Trophoblast cell (in vitro differentiated cells and primary cell): ENCODE measurements at regions not wholly inside any gene's neighbourhood (a gene's known extent, or its start where the extent isn't known, plus 50 kb on each side); places are given as distances from the start of the nearest gene placed in this dataset.

Experiments
- DNase-seq, 2 donors: peaks; one replicate each; pipeline ENCODE4 v3.0.0-alpha.2; 2016
- H2AFZ ChIP-seq: 2 replicates; pipeline ENCODE4 v1.6.1; 2013; ENCODE audit warnings: low read length, moderate library complexity, mild to moderate bottlenecking; ENCODE audit not compliant: insufficient read depth, poor library complexity
- H2AK5ac ChIP-seq: 2 replicates; pipeline ENCODE4 v1.6.1; 2013; ENCODE audit warnings: mild to moderate bottlenecking, low read length
- H2BK120ac ChIP-seq: 2 replicates; pipeline ENCODE4 v1.6.1; 2013; ENCODE audit warnings: low read length, mild to moderate bottlenecking, moderate library complexity; ENCODE audit not compliant: insufficient read depth, poor library complexity
- H2BK12ac ChIP-seq: 2 replicates; pipeline ENCODE4 v1.6.1; 2013; ENCODE audit warnings: mild to moderate bottlenecking, low read length, moderate library complexity
- H2BK5ac ChIP-seq: 2 replicates; pipeline ENCODE4 v1.6.1; 2013; ENCODE audit warnings: low read length, low read depth, moderate library complexity, mild to moderate bottlenecking; ENCODE audit not compliant: poor library complexity
- H3K14ac ChIP-seq: 2 replicates; pipeline ENCODE4 v1.6.1; 2013; ENCODE audit warnings: mild to moderate bottlenecking, low read length
- H3K18ac ChIP-seq: 2 replicates; pipeline ENCODE4 v1.6.1; 2013; ENCODE audit warnings: mild to moderate bottlenecking, low read length
- H3K23ac ChIP-seq: 2 replicates; pipeline ENCODE4 v1.6.1; 2013; ENCODE audit warnings: low read length
- H3K27ac ChIP-seq: 2 replicates; pipeline ENCODE4 v1.5.1; 2013; ENCODE audit warnings: low read depth, mild to moderate bottlenecking, inconsistent platforms, low read length, moderate library complexity
- H3K27me3 ChIP-seq: 2 replicates; pipeline ENCODE4 v1.6.1; 2013; ENCODE audit warnings: inconsistent platforms, mild to moderate bottlenecking, low read length, moderate library complexity; ENCODE audit not compliant: insufficient read depth
- H3K36me3 ChIP-seq, 2 experiments: 1 replicate in 1 of 2; 2 replicates in 1 of 2; pipeline ENCODE4 v1.6.1; 2013; ENCODE audit warnings: low read length in 2 of 2, mild to moderate bottlenecking in 2 of 2, moderate library complexity in 1 of 2; ENCODE audit not compliant: insufficient read depth in 2 of 2, control insufficient read depth in 1 of 2
- H3K4ac ChIP-seq: 2 replicates; pipeline ENCODE4 v1.6.1; 2013; ENCODE audit warnings: low read depth, mild to moderate bottlenecking, low read length, moderate library complexity
- H3K4me1 ChIP-seq, 2 experiments: 1 replicate in 1 of 2; 2 replicates in 1 of 2; pipeline ENCODE4 v1.6.1; 2013; ENCODE audit warnings: low read length in 2 of 2, mild to moderate bottlenecking in 2 of 2, moderate library complexity in 1 of 2; ENCODE audit not compliant: insufficient read depth in 2 of 2, control insufficient read depth in 1 of 2
- H3K4me2 ChIP-seq: 2 replicates; pipeline ENCODE4 v1.6.1; 2013; ENCODE audit warnings: inconsistent platforms, mild to moderate bottlenecking, low read length, moderate library complexity
- H3K4me3 ChIP-seq: 2 replicates; pipeline ENCODE4 v1.5.1; 2013; ENCODE audit warnings: mild to moderate bottlenecking, low read depth, low read length, inconsistent platforms
- H3K79me1 ChIP-seq: one replicate; pipeline ENCODE4 v1.6.1; 2013; ENCODE audit warnings: low read length
- H3K79me2 ChIP-seq: 2 replicates; pipeline ENCODE4 v1.6.1; 2013; ENCODE audit warnings: low read length, mild to moderate bottlenecking; ENCODE audit not compliant: control insufficient read depth, insufficient read depth, poor library complexity
- H3K9ac ChIP-seq: 2 replicates; pipeline ENCODE4 v1.6.1; 2013; ENCODE audit warnings: mild to moderate bottlenecking, low read length
- H3K9me3 ChIP-seq: 2 replicates; pipeline ENCODE4 v1.6.1; 2013; ENCODE audit warnings: low read depth, mild to moderate bottlenecking, control low read depth, inconsistent platforms, low read length; ENCODE audit not compliant: insufficient read depth
- H4K12ac ChIP-seq: 2 replicates; pipeline ENCODE4 v1.6.1; 2013; ENCODE audit warnings: low read depth, mild to moderate bottlenecking, low read length, moderate library complexity
- H4K8ac ChIP-seq: 2 replicates; pipeline ENCODE4 v1.6.1; 2013; ENCODE audit warnings: low read depth, mild to moderate bottlenecking, low read length, moderate library complexity
- H4K91ac ChIP-seq: one replicate; pipeline ENCODE4 v1.6.1; 2013; ENCODE audit warnings: low read depth, mild to moderate bottlenecking, low read length, moderate library complexity
- WGBS: extraction: QIAGEN DNeasy Blood & Tissue Kit; methylation state at CpG from one replicate; pipeline ENCODE4 v1.1.7; 2013; ENCODE audit warnings: missing lambda C conversion rate; ENCODE audit not compliant: insufficient read length, insufficient coverage; ENCODE audit errors: extremely low coverage; 5-methylcytosine and 5-hydroxymethylcytosine counted together

DNA sequence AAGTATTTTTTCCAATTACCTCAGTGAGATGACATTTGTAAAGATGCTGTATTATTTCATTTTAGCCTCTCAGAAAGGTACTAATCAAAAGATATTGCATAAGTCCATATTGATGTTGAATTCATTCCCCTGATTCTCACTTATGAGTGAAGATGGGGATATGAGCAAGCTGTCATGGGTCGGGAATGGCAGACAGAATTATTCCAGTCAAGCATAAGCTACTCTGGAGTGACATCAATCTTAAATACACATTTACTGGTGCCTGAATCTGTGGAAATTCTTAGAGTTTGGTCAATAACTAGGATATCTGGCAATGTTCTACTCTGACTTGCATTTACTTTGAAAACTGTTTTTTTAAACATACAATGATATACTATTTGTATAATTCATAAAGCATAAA lies 283.8 kb upstream of the PCDH7 start:
- Histone ChIP-seq H3K36me3 (no peaks in the 10 kb centered on the region), H3K4ac (no peak overlapping the region), H3K23ac (no peak overlapping the region), H4K91ac (no peak overlapping the region), H2AFZ (no peak overlapping the region), H2BK120ac (no peak overlapping the region), H3K4me2 (no peak overlapping the region), H2BK5ac (no peak overlapping the region), H3K4me1 (no peaks in the 10 kb centered on the region), H3K79me2 (no peaks in the 10 kb centered on the region), H2BK12ac (no peak overlapping the region), H3K18ac (no peak overlapping the region), H3K4me3 (no peak overlapping the region), H3K79me1 (no peaks in the 10 kb centered on the region), H4K12ac (no peak overlapping the region), H3K9me3 (no peaks in the 10 kb centered on the region), H3K14ac (no peak overlapping the region), H3K9ac (no peak overlapping the region), H3K27ac (no peak overlapping the region), H2AK5ac (no peak overlapping the region), H4K8ac (no peak overlapping the region), H3K27me3 (no peaks in the 10 kb centered on the region)
- DNase-seq: no peak
- WGBS: no CpG with 5 or more reads among the region's 1 CpG

DNA sequence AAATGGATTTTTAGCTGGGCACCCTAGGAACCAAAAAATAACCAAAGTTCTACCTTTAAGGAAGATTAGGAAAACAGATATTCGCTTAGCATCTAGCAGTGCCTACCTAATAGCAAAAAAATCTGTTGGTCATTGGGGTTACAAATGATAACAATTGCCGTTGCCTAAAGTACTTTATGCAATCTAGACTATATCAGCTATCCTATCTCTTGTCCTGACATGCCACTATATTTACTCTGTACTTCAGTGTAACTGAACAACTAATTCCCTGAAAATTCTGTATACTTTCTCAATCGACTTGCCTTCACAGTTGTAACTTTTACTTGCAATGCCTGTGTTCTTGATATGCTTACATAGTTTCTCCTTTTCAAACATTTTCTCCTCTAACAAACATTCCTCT lies 282.9 kb upstream of the PCDH7 start:
- no peak overlapping the region for H3K4me3 ChIP-seq
- H3K9me3 ChIP-seq: no peaks in the 10 kb centered on the region
- no CpG with 5 or more reads among the region's 3 CpGs for WGBS
- no peaks in the 10 kb centered on the region for H3K4me1 ChIP-seq
- H3K79me1 ChIP-seq: no peaks in the 10 kb centered on the region
- H3K23ac ChIP-seq: no peak overlapping the region
- no peaks in the 10 kb centered on the region for H3K27me3 ChIP-seq
- H2BK12ac ChIP-seq: no peak overlapping the region
- H3K14ac ChIP-seq: no peak overlapping the region
- no peak overlapping the region for H2BK120ac ChIP-seq
- H3K27ac ChIP-seq: no peak overlapping the region
- H3K4me2 ChIP-seq: no peak overlapping the region
- H3K79me2 ChIP-seq: no peaks in the 10 kb centered on the region
- no peak overlapping the region for H4K91ac ChIP-seq
- H2BK5ac ChIP-seq: no peak overlapping the region
- H4K8ac ChIP-seq: no peak overlapping the region
- no peak overlapping the region for H2AFZ ChIP-seq
- H3K9ac ChIP-seq: no peak overlapping the region
- no peak for DNase-seq
- H2AK5ac ChIP-seq: no peak overlapping the region
- H3K18ac ChIP-seq: no peak overlapping the region
- H3K4ac ChIP-seq: no peak overlapping the region
- no peaks in the 10 kb centered on the region for H3K36me3 ChIP-seq
- H4K12ac ChIP-seq: no peak overlapping the region

DNA sequence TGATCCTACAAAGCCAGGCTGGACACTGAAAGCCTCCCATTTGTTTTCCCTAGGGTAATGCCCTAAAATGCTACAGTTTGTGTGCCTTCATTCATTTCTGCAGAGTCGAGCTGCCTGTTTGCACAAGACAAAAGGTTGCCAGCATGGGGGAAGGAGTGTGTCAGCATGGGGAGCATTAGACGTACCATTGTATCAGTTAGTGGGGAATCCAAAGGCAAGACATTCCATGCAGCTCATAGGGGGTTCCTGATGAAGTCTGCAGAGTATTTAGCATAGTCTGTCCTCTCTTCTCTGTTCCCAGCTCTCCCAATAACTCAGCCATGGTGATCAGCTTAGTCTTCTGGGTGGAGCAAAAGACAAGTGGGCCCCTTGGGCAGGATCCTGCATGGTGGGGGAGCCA lies 276.9 kb upstream of the PCDH7 start:
- no peaks in the 10 kb centered on the region for H3K79me1 ChIP-seq
- no peaks in the 10 kb centered on the region for H3K36me3 ChIP-seq
- DNase-seq: no peak
- H3K9me3 ChIP-seq: no peaks in the 10 kb centered on the region
- H3K4me3 ChIP-seq: no peak overlapping the region
- no peaks in the 10 kb centered on the region for H3K27me3 ChIP-seq
- H3K18ac ChIP-seq: no peak overlapping the region
- no peak overlapping the region for H2AFZ ChIP-seq
- no peak overlapping the region for H2AK5ac ChIP-seq
- no peaks in the 10 kb centered on the region for H3K4me1 ChIP-seq
- no peak overlapping the region for H2BK12ac ChIP-seq
- H3K27ac ChIP-seq: no peak overlapping the region
- H4K8ac ChIP-seq: no peak overlapping the region
- H3K4ac ChIP-seq: no peak overlapping the region
- H4K91ac ChIP-seq: no peak overlapping the region
- no peaks in the 10 kb centered on the region for H3K79me2 ChIP-seq
- no peak overlapping the region for H4K12ac ChIP-seq
- no peak overlapping the region for H3K14ac ChIP-seq
- H3K23ac ChIP-seq: no peak overlapping the region
- H2BK5ac ChIP-seq: no peak overlapping the region
- H3K4me2 ChIP-seq: no peak overlapping the region
- WGBS: no CpG with 5 or more reads among the region's 2 CpGs
- no peak overlapping the region for H3K9ac ChIP-seq
- no peak overlapping the region for H2BK120ac ChIP-seq

GRCh38 chr4:30450474-30450873 lies 269.7 kb upstream of the PCDH7 start:
- H3K4me3 ChIP-seq: no peak overlapping the region
- H3K79me1 ChIP-seq: no peaks in the 10 kb centered on the region
- no peak overlapping the region for H3K14ac ChIP-seq
- no peak overlapping the region for H2AFZ ChIP-seq
- H3K36me3 ChIP-seq: no peaks in the 10 kb centered on the region
- no peak overlapping the region for H4K91ac ChIP-seq
- H3K18ac ChIP-seq: no peak overlapping the region
- no peak overlapping the region for H2AK5ac ChIP-seq
- H3K79me2 ChIP-seq: no peaks in the 10 kb centered on the region
- H3K4ac ChIP-seq: no peak overlapping the region
- H2BK12ac ChIP-seq: no peak overlapping the region
- no peak overlapping the region for H4K12ac ChIP-seq
- H3K23ac ChIP-seq: no peak overlapping the region
- H2BK120ac ChIP-seq: no peak overlapping the region
- no peak overlapping the region for H3K9ac ChIP-seq
- no peaks in the 10 kb centered on the region for H3K9me3 ChIP-seq
- H3K4me1 ChIP-seq: no peaks in the 10 kb centered on the region
- no peak overlapping the region for H4K8ac ChIP-seq
- no peak overlapping the region for H3K27ac ChIP-seq
- no peak overlapping the region for H3K4me2 ChIP-seq
- no peak overlapping the region for H2BK5ac ChIP-seq
- DNase-seq: no peak
- H3K27me3 ChIP-seq: no peaks in the 10 kb centered on the region

- Histone ChIP-seq H3K4ac (no peak overlapping the region), H3K4me3 (no peak overlapping the region), H3K27ac (no peak overlapping the region), H3K79me2 (no peaks in the 10 kb centered on the region), H3K4me1 (no peaks in the 10 kb centered on the region), H3K9ac (no peak overlapping the region), H3K4me2 (no peak overlapping the region), H2AFZ (no peak overlapping the region), H2BK120ac (no peak overlapping the region), H3K23ac (no peak overlapping the region), H4K8ac (no peak overlapping the region), H3K79me1 (no peaks in the 10 kb centered on the region), H3K27me3 (no peaks in the 10 kb centered on the region), H2BK5ac (no peak overlapping the region), H2AK5ac (no peak overlapping the region), H3K36me3 (no peaks in the 10 kb centered on the region), H3K9me3 (no peaks in the 10 kb centered on the region), H3K18ac (no peak overlapping the region), H4K91ac (no peak overlapping the region), H2BK12ac (no peak overlapping the region), H3K14ac (no peak overlapping the region), H4K12ac (no peak overlapping the region)
- WGBS: 100% methylated on average over 1 of the region's 1 CpG
- no peak for DNase-seq
Observed at GRCh38 chr4:30454504-30454903, 265.7 kb upstream of the PCDH7 start.
